Mesendoderm (in vitro differentiated cells): ENCODE measurements at regions not wholly inside any gene's neighbourhood (a gene's known extent, or its start where the extent isn't known, plus 50 kb on each side); places are given as distances from the start of the nearest gene placed in this dataset.

ENCODE experiments used
- DNase-seq: peaks from one replicate; pipeline ENCODE4 v3.0.0; 2013
- H2AK5ac ChIP-seq: 2 replicates; pipeline ENCODE4 v1.6.1; 2013; ENCODE audit warnings: low read length, inconsistent platforms
- H2BK120ac ChIP-seq: 2 replicates; pipeline ENCODE4 v1.6.1; 2013; ENCODE audit warnings: low read depth, mild to moderate bottlenecking, low read length, moderate library complexity, mixed read lengths
- H2BK15ac ChIP-seq: replicated peaks from 2 replicates; pipeline ENCODE4 v1.6.1; 2013; ENCODE audit warnings: low read depth, mild to moderate bottlenecking, moderate library complexity
- H2BK5ac ChIP-seq: 2 replicates; pipeline ENCODE4 v1.6.1; 2013; ENCODE audit warnings: low read length, inconsistent platforms
- H3K18ac ChIP-seq: 2 replicates; pipeline ENCODE4 v1.6.1; 2013; ENCODE audit warnings: mild to moderate bottlenecking, low read length, mixed read lengths
- H3K23ac ChIP-seq: one replicate; pipeline ENCODE4 v1.6.1; 2013; ENCODE audit warnings: low read length
- H3K27ac ChIP-seq: 2 replicates; pipeline ENCODE4 v1.5.1; 2013; ENCODE audit warnings: low read depth, mild to moderate bottlenecking, inconsistent platforms, low read length, moderate library complexity
- H3K27me3 ChIP-seq: 2 replicates; pipeline ENCODE4 v1.6.1; 2013; ENCODE audit warnings: low read length, control low read depth, mild to moderate bottlenecking, inconsistent platforms; ENCODE audit not compliant: insufficient read depth, poor library complexity
- H3K36me3 ChIP-seq: 2 replicates; pipeline ENCODE4 v1.6.1; 2013; ENCODE audit warnings: low read length, inconsistent platforms; ENCODE audit not compliant: control insufficient read depth, insufficient read depth
- H3K4ac ChIP-seq: one replicate; pipeline ENCODE4 v1.6.1; 2013; ENCODE audit warnings: low read depth, mild to moderate bottlenecking, low read length, moderate library complexity
- H3K4me1 ChIP-seq: 2 replicates; pipeline ENCODE4 v1.6.1; 2013; ENCODE audit warnings: low read depth, low read length, inconsistent platforms; ENCODE audit not compliant: control insufficient read depth
- H3K4me2 ChIP-seq: 2 replicates; pipeline ENCODE4 v1.6.1; 2013; ENCODE audit warnings: low read length
- H3K4me3 ChIP-seq: 2 replicates; pipeline ENCODE4 v1.5.1; 2013; ENCODE audit warnings: mild to moderate bottlenecking, low read length
- H3K56ac ChIP-seq: one replicate; pipeline ENCODE4 v1.6.1; 2013; ENCODE audit warnings: low read length
- H3K79me1 ChIP-seq: 2 replicates; pipeline ENCODE4 v1.6.1; 2013; ENCODE audit warnings: low read length, inconsistent platforms
- H3K79me2 ChIP-seq: 2 replicates; pipeline ENCODE4 v1.6.1; 2013; ENCODE audit warnings: mild to moderate bottlenecking, low read length; ENCODE audit not compliant: control insufficient read depth, insufficient read depth
- H3K9ac ChIP-seq: 2 replicates; pipeline ENCODE4 v1.6.1; 2013; ENCODE audit warnings: low read length, inconsistent platforms
- H4K5ac ChIP-seq: one replicate; pipeline ENCODE4 v1.6.1; 2013; ENCODE audit warnings: low read length
- H4K8ac ChIP-seq: one replicate; pipeline ENCODE4 v1.6.1; 2013; ENCODE audit warnings: low read depth, mild to moderate bottlenecking, control low read depth, low read length, moderate library complexity
- WGBS: extraction: QIAGEN DNeasy Blood & Tissue Kit; methylation state at CpG from one replicate; pipeline ENCODE4 v1.1.7; 2013; ENCODE audit warnings: low lambda C conversion rate, missing lambda C conversion rate; ENCODE audit not compliant: insufficient coverage; ENCODE audit errors: extremely low coverage; 5-methylcytosine and 5-hydroxymethylcytosine counted together

GRCh38 chrX:46380148-46380752, 165.0 kb downstream of the ZNF674 start:
- Histone ChIP-seq H3K4me2 (no peak overlapping the region), H2AK5ac (no peak overlapping the region), H3K56ac (no peak overlapping the region), H3K18ac (no peak overlapping the region), H3K79me1 (no peaks in the 10 kb centered on the region), H4K5ac (no peak overlapping the region), H3K79me2 (no peaks in the 10 kb centered on the region), H3K27ac (no peak overlapping the region), H3K23ac (no peak overlapping the region), H2BK15ac (no peak overlapping the region), H4K8ac (no peak overlapping the region), H3K9ac (no peak overlapping the region), H3K27me3 (no peaks in the 10 kb centered on the region), H2BK120ac (no peak overlapping the region), H3K4me3 (no peak overlapping the region), H3K4ac (no peak overlapping the region), H3K4me1 (no peaks in the 10 kb centered on the region), H2BK5ac (no peak overlapping the region), H3K36me3 (no peaks in the 10 kb centered on the region)
- no peak for DNase-seq
- no CpG with 5 or more reads among the region's 3 CpGs for WGBS

DNA sequence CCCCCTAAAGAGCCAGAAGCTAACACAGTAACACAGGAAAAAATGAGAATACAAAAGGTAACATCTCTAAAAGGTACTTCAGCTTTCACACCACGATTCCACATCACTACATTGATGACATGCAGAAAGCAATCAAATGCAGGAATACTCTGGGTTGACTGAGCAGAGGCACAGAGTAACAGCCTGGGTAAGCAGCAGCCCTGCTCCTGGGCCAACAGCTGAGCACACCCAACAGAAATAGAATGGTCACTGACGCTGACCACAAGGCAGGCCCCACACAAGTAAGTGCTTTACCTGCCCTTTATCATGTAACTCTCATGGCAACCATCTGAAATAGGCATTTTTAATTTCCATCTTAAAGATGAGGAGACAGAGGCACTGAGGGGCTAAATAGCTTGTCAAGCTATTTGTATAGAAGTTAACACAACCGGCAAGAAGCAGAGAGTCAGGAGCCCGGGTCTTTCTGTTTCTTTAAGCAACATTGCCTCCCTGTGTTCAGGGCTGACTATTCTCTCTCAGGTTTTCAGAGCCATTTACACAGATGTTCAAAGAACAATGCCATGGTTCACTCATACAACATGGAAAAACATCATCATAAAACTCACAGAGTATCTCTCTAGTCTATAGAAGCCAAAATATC, 168.9 kb downstream of the ZNF674 start:
- DNase-seq: peak; percentile 75
- Histone ChIP-seq H3K4me2 (no peak overlapping the region), H3K23ac (no peak overlapping the region)

DNA sequence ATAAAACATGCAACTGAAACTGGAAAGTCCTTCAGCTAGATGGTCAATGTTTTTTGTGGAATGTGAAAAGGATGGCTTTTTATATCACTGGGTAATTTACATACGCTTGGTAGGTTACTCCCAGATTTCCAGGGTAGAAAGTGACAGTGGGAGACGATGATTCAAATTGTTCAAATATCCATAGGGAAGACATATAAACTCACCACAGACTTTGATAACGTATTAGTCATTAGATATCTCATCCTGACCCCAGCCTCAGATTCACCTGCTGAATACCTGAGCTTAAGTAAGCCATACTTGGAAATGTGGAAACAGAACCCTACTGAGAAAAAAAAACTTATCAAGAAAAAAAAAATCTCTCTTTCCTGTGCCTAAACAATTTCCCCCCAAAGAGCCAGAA, 169.4 kb downstream of the ZNF674 start:
- DNase-seq: no peak
- H4K8ac ChIP-seq: no peak overlapping the region
- WGBS: no CpG with 5 or more reads among the region's 3 CpGs
- no peak overlapping the region for H3K18ac ChIP-seq
- H2BK5ac ChIP-seq: no peak overlapping the region
- no peaks in the 10 kb centered on the region for H3K4me1 ChIP-seq
- no peak overlapping the region for H2AK5ac ChIP-seq
- no peaks in the 10 kb centered on the region for H3K36me3 ChIP-seq
- no peak overlapping the region for H3K9ac ChIP-seq
- no peak overlapping the region for H3K27ac ChIP-seq
- H3K4ac ChIP-seq: no peak overlapping the region
- no peak overlapping the region for H3K4me2 ChIP-seq
- H2BK120ac ChIP-seq: no peak overlapping the region
- H3K79me1 ChIP-seq: no peaks in the 10 kb centered on the region
- no peaks in the 10 kb centered on the region for H3K79me2 ChIP-seq
- H4K5ac ChIP-seq: no peak overlapping the region
- H2BK15ac ChIP-seq: no peak overlapping the region
- no peak overlapping the region for H3K23ac ChIP-seq
- H3K27me3 ChIP-seq: no peaks in the 10 kb centered on the region
- no peak overlapping the region for H3K4me3 ChIP-seq
- no peak overlapping the region for H3K56ac ChIP-seq

More for the DNA sequence above, 168.9 kb downstream of the ZNF674 start:
- no peaks in the 10 kb centered on the region for H3K4me1 ChIP-seq
- no peak overlapping the region for H2BK5ac ChIP-seq
- H4K8ac ChIP-seq: no peak overlapping the region
- H3K79me2 ChIP-seq: no peaks in the 10 kb centered on the region
- H2AK5ac ChIP-seq: no peak overlapping the region
- whole genome bisulfite sequencing: no CpG with 5 or more reads among the region's 4 CpGs
- no peak overlapping the region for H3K9ac ChIP-seq
- H3K56ac ChIP-seq: peak overlapping the region; percentile 17
- H4K5ac ChIP-seq: no peak overlapping the region
- no peak overlapping the region for H2BK120ac ChIP-seq
- no peaks in the 10 kb centered on the region for H3K36me3 ChIP-seq
- no peak overlapping the region for H2BK15ac ChIP-seq
- H3K18ac ChIP-seq: no peak overlapping the region
- no peak overlapping the region for H3K27ac ChIP-seq
- no peaks in the 10 kb centered on the region for H3K79me1 ChIP-seq
- no peaks in the 10 kb centered on the region for H3K27me3 ChIP-seq
- H3K4ac ChIP-seq: no peak overlapping the region
- no peak overlapping the region for H3K4me3 ChIP-seq

DNA sequence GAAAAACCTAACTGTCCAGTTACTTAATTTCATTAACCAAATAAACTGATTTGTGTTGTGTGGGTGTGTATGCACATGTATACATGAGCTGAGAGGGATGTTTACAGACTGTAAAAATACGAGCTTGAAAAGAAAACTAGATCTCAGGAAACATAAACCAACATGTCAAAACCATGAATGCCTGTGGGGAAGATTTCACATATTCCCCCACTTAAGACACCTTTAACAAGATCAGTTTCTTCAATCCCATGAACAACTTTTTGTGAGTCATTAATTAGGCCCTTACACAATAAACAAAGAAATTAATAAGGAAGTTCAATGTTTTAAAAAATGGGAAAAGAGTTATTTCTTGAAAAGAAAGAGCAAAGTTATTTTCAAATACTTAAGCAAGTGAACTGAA, 170.8 kb downstream of the ZNF674 start:
- Histone ChIP-seq H3K4me1 (no peaks in the 10 kb centered on the region), H3K23ac (no peak overlapping the region), H4K8ac (no peak overlapping the region), H3K9ac (no peak overlapping the region), H2AK5ac (no peak overlapping the region), H3K4ac (no peak overlapping the region), H3K4me3 (no peak overlapping the region), H3K4me2 (no peak overlapping the region), H3K56ac (no peak overlapping the region), H4K5ac (no peak overlapping the region), H3K79me2 (no peaks in the 10 kb centered on the region), H3K36me3 (no peaks in the 10 kb centered on the region), H3K18ac (no peak overlapping the region), H3K79me1 (no peaks in the 10 kb centered on the region), H2BK120ac (no peak overlapping the region), H2BK5ac (no peak overlapping the region), H2BK15ac (no peak overlapping the region), H3K27me3 (no peaks in the 10 kb centered on the region), H3K27ac (no peak overlapping the region)
- no CpG with 5 or more reads among the region's 1 CpG for WGBS
- DNase-seq: no peak

DNA sequence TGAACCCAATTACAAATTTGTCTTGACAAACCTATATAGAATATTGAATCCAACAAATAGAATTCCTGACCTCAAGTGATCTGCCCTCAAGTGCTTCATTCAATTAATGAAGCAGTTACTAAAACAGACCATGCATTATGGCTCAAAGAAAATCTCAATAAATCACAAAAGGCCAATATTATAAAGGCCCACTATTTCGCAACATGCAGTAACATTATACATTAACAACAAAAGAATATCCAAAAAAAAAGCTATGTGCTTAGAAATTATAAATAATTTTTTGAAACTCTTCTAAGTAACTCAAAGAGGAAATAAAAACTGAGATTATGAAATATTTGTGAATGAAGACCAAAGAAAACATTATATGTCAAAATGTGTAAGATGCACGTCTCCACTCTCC, 177.7 kb downstream of the ZNF674 start:
- no peak overlapping the region for H2BK120ac ChIP-seq
- no CpG with 5 or more reads among the region's 2 CpGs for WGBS
- no peak for DNase-seq
- H2AK5ac ChIP-seq: no peak overlapping the region
- no peaks in the 10 kb centered on the region for H3K27me3 ChIP-seq
- no peak overlapping the region for H3K4me2 ChIP-seq
- H3K79me1 ChIP-seq: no peaks in the 10 kb centered on the region
- no peak overlapping the region for H3K23ac ChIP-seq
- no peak overlapping the region for H3K9ac ChIP-seq
- H4K5ac ChIP-seq: no peak overlapping the region
- no peak overlapping the region for H3K56ac ChIP-seq
- no peak overlapping the region for H3K4me3 ChIP-seq
- H3K18ac ChIP-seq: no peak overlapping the region
- no peak overlapping the region for H2BK5ac ChIP-seq
- no peak overlapping the region for H3K4ac ChIP-seq
- no peak overlapping the region for H4K8ac ChIP-seq
- H3K79me2 ChIP-seq: no peaks in the 10 kb centered on the region
- no peaks in the 10 kb centered on the region for H3K36me3 ChIP-seq
- no peaks in the 10 kb centered on the region for H3K4me1 ChIP-seq
- H2BK15ac ChIP-seq: no peak overlapping the region
- H3K27ac ChIP-seq: no peak overlapping the region
